GM12878 (cell line): ENCODE measurements at regions not wholly inside any gene's neighbourhood (a gene's known extent, or its start where the extent isn't known, plus 50 kb on each side); places are given as distances from the start of the nearest gene placed in this dataset.
"Not testable (repeated sequence)": the region's sequence is repeated elsewhere in the genome, so short reads cannot be mapped to it uniquely, and the experiment has no call there.

Experiments used
- ATAC-seq: fragments of 200-7000 bp; cut with Tn5 transposase; 3 replicates; pipeline ENCODE4 v1.9.1; 2020; ENCODE audit warnings: mild to moderate bottlenecking, moderate library complexity
- BruUV-seq: library from RNA; stranded (reverse); fragments of 400-500 nt; replicated peaks from 2 replicates; lab custom pipeline; 2021; lab: Mats Ljungman, UMichigan
- CTCF ChIA-PET: fragments of 300-600 bp; sonication (Branson Sonifier 250); formaldehyde crosslinking; extraction: SDS; loops from one replicate; lab custom pipeline; 2021; ENCODE audit warnings: inconsistent platforms; lab: Yijun Ruan, JAX
- POLR2A ChIA-PET: fragments of 350-600 bp; formaldehyde crosslinking; extraction: SDS; loops from one replicate; lab custom pipeline; 2021; ENCODE audit warnings: inconsistent platforms; lab: Charles Lee
- RAD21 ChIA-PET: fragments of 300-600 bp; sonication (Branson Sonifier 250); formaldehyde crosslinking; loops from one replicate; lab custom pipeline; 2023; ENCODE audit warnings: antibody characterized with exemption; ENCODE audit not compliant: unreplicated experiment; lab: Charles Lee
- SMC1A ChIA-PET: fragments of 300-600 bp; sonication (Branson Sonifier 250); formaldehyde crosslinking; loops from one replicate; lab custom pipeline; 2023; ENCODE audit not compliant: unreplicated experiment, uncharacterized antibody; lab: Charles Lee
- DNase-seq: peaks from one replicate; pipeline ENCODE4 v3.0.0-alpha.2; 2011; ENCODE audit warnings: low read depth, low spot score
- FAIRE-seq: peaks from 3 replicates; lab custom pipeline; 2011; peaks lifted over from hg19 to GRCh38; lab: Jason Lieb, UNC
- H2AFZ ChIP-seq: 2 replicates; pipeline ENCODE4 v1.6.0; 2011; ENCODE audit warnings: low read depth, low read length, control low read depth; ENCODE audit not compliant: control insufficient read depth
- H3K27ac ChIP-seq: 2 replicates; pipeline ENCODE4 v1.5.1; 2011; ENCODE audit warnings: control low read depth; ENCODE audit not compliant: control insufficient read depth, insufficient read depth
- H3K27me3 ChIP-seq, 2 experiments: replicated peaks in 1 of 2; 2 replicates each; pipeline versions ENCODE4 v1.6.0 to v1.6.1; 2011; ENCODE audit warnings: low read length in 1 of 2; ENCODE audit not compliant: control insufficient read depth in 2 of 2, insufficient read depth in 2 of 2
- H3K36me3 ChIP-seq, 2 experiments: 2 replicates each; pipeline ENCODE4 v1.5.1; 2011; ENCODE audit warnings: low read length in 1 of 2; ENCODE audit not compliant: control insufficient read depth in 2 of 2, insufficient read depth in 2 of 2
- H3K4me1 ChIP-seq: 2 replicates; pipeline ENCODE4 v1.6.1; 2011; ENCODE audit warnings: mild to moderate bottlenecking, low read length, moderate library complexity, mixed read lengths; ENCODE audit not compliant: control insufficient read depth, insufficient read depth
- H3K4me2 ChIP-seq: 2 replicates; pipeline ENCODE4 v1.6.0; 2011; ENCODE audit warnings: control low read depth; ENCODE audit not compliant: control insufficient read depth, insufficient read depth
- H3K4me3 ChIP-seq: fragments of 200-600 bp; sonication (generic); 2 replicates; pipeline ENCODE4 v1.5.1; 2016
- H3K79me2 ChIP-seq: 2 replicates; pipeline ENCODE4 v1.6.0; 2011; ENCODE audit warnings: low read length; ENCODE audit not compliant: control insufficient read depth, insufficient read depth
- H3K9ac ChIP-seq: 2 replicates; pipeline ENCODE4 v1.8.0; 2011; ENCODE audit warnings: low read length, control low read depth, mixed read lengths; ENCODE audit not compliant: control insufficient read depth, insufficient read depth
- H3K9me3 ChIP-seq: replicated peaks from 3 replicates; pipeline ENCODE4 v1.5.1; 2011; ENCODE audit warnings: mild to moderate bottlenecking, low read length; ENCODE audit not compliant: control insufficient read depth, insufficient read depth
- H4K20me1 ChIP-seq: 2 replicates; pipeline ENCODE4 v1.6.0; 2011; ENCODE audit not compliant: control insufficient read depth, insufficient read depth
- DPF2 ChIP-seq: fragments of 450-650 bp; IDR thresholded peaks from 2 replicates; pipeline ENCODE4 v1.6.1; 2017; ENCODE audit warnings: mild to moderate bottlenecking
- NFYB ChIP-seq: IDR thresholded peaks from 2 replicates; pipeline ENCODE4 v1.6.1; 2011; ENCODE audit warnings: low read depth, mild to moderate bottlenecking, low read length, improper control_type of control experiment, moderate library complexity; ENCODE audit not compliant: insufficient read depth
- WGBS: methylation state at CpG from one replicate; pipeline ENCODE4 v1.1.6; 2016; ENCODE audit warnings: low lambda C conversion rate; ENCODE audit not compliant: insufficient replicate concordance, insufficient coverage; ENCODE audit errors: missing lambda C conversion rate; 5-methylcytosine and 5-hydroxymethylcytosine counted together
- in situ Hi-C: fragments of 300-500 bp; cut with MboI; formaldehyde crosslinking; loops from 9 replicates; pipeline ENCODE4 v1.14.3; 2018; ENCODE audit warnings: mixed read lengths
- intact Hi-C: fragments of 100-400 bp; cut with micrococcal nuclease; formaldehyde crosslinking; loops from one replicate; pipeline ENCODE4 v1.14.2; 2022; ENCODE audit not compliant: unreplicated experiment

- TF ChIP-seq DPF2 (no peak), NFYB (no peak)
These were observed 65.4 kb upstream of the SLC22A16 start (continued) for GRCh38 chr6:110541701-110542309.

DNA sequence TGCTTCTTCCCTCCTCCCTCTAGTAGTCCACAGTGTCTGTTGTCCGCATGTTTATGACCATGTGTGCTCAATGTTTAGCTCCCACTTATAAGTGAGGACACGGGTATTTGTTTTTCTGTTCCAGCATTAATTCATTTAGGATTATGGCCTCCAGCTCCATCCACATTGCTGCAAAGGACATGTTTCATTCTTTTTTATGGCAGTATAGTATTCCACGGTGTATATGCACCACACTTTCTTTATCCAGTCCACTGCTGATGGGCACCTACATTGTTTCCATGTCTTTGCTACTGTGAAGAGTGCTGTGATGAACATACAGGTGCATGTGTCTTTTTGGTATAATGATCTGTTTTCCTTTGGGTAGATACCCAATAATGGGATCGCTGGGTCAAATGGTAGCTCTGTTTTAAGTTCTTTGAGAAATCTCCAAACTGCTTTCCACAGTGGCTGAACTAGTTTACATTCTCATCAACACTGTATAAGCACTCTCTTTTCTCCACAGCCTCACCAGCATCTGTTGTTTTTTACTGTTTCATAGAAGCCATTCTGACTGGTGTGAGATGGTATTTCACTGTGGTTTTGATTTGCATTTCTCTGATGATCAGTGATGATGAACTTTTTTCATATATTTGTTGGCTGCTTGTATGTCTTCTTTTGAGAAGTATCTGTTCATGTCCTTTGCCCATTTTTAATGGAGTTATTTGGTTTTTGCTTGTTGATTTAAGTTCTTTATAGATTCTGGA, 63.0 kb upstream of the SLC22A16 start:
- H3K36me3 ChIP-seq, ATAC-seq, H3K4me2 ChIP-seq, intact Hi-C loops, H2AFZ ChIP-seq, H3K9ac ChIP-seq, H3K27me3 ChIP-seq, H3K9me3 ChIP-seq, in situ Hi-C loops, H3K27ac ChIP-seq, DNase-seq, H3K4me3 ChIP-seq, BruUV-seq, H3K79me2 ChIP-seq, H4K20me1 ChIP-seq, H3K4me1 ChIP-seq, RAD21 ChIA-PET, FAIRE-seq: not testable (repeated sequence)
- ChIA-PET SMC1A (interaction anchor here (0.6 to 1.4 kb wide), 4 partner anchors 11 to 411 kb away, joined by 3 to 4 read pairs (median 3); no protein-coding TSS in a partner anchor), CTCF (interaction anchor here (1.4 to 2.2 kb wide), 2 partner anchors 10 to 57 kb away, joined by 3 to 12 read pairs; no protein-coding TSS in a partner anchor), POLR2A (interaction anchor here (0.7 kb wide), 1 partner anchor 59 kb away, joined by 5 read pairs; no protein-coding TSS in a partner anchor)
- WGBS, result 80% methylated on average over 4 of the region's 4 CpGs
